ENCODE measurements at regions not wholly inside any gene's neighbourhood (a gene's known extent, or its start where the extent isn't known, plus 50 kb on each side); places are given as distances from the start of the nearest gene placed in this dataset.
"Not testable (repeated sequence)": the region's sequence is repeated elsewhere in the genome, so short reads cannot be mapped to it uniquely, and the experiment has no call there.

- intact Hi-C loops (cut with DNase I) = no loop called here
- DNase-seq (ENCODE audit: extremely low spot score in 2 of 2) = no peak
- H3K9me3 ChIP-seq = no peaks in the 10 kb centered on the region
- H3K27ac ChIP-seq = no peak overlapping the region
- no peak for TF ChIP-seq POLR2A (IDR thresholded peaks at IDR 0.05)
- no peak for TF ChIP-seq CTCF (IDR thresholded peaks at IDR 0.05)
- TF ChIP-seq POLR2AphosphoS5 (IDR thresholded peaks at IDR 0.05; ENCODE audit: insufficient read depth in 1 of 2, low read depth in 1 of 2) = no peak
- H3K27me3 ChIP-seq = no peaks in the 10 kb centered on the region
- no peaks in the 10 kb centered on the region for H3K4me1 ChIP-seq
- H3K36me3 ChIP-seq = no peaks in the 10 kb centered on the region
- no peak overlapping the region for H3K4me3 ChIP-seq
Measured at GRCh38 chr18:71036783-71037182, 747.9 kb downstream of the SOCS6 start.

GRCh38 chr18:71031296-71032191 lies 742.7 kb downstream of the SOCS6 start:
- H3K27me3 ChIP-seq; H3K4me1 ChIP-seq; H3K9me3 ChIP-seq; H3K27ac ChIP-seq; intact Hi-C loops (cut with DNase I); H3K4me3 ChIP-seq; DNase-seq (ENCODE audit: extremely low spot score in 2 of 2); H3K36me3 ChIP-seq: not testable (repeated sequence)

DNA sequence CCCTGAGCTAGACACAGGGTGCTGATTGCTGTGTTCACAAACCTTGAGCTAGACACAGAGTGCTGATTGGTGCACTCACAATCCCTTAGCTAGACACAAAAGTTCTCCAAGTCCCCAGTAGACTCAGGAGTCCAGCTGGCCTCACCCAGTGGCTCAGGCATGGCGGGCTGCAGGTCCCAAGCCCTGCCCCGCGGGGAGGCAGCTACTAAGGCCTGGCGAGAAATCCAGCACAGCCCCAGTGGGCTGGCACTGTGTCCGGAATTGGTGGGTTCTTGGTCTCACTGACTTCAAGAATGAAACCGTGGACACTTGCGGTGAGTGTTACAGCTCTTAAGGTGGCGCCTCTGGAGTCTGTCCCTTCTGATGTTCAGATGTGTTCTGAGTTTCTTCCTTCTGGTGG lies 741.2 kb downstream of the SOCS6 start:
- intact Hi-C loops (cut with DNase I); H3K4me1 ChIP-seq; H3K36me3 ChIP-seq; H3K9me3 ChIP-seq; H3K27ac ChIP-seq; DNase-seq (ENCODE audit: extremely low spot score in 2 of 2); H3K4me3 ChIP-seq; H3K27me3 ChIP-seq: not testable (repeated sequence)

- H3K4me3 ChIP-seq = no peak overlapping the region
- H3K9me3 ChIP-seq = no peaks in the 10 kb centered on the region
- no peak for TF ChIP-seq POLR2A (IDR thresholded peaks at IDR 0.05)
- TF ChIP-seq POLR2AphosphoS5 (IDR thresholded peaks at IDR 0.05; ENCODE audit: insufficient read depth in 1 of 2, low read depth in 1 of 2) = no peak
- no peak for TF ChIP-seq CTCF (IDR thresholded peaks at IDR 0.05)
- no peaks in the 10 kb centered on the region for H3K4me1 ChIP-seq
- H3K27me3 ChIP-seq = no peaks in the 10 kb centered on the region
- intact Hi-C loops (cut with DNase I) = no loop called here
- no peak for DNase-seq (ENCODE audit: extremely low spot score in 2 of 2)
- no peak overlapping the region for H3K27ac ChIP-seq
- H3K36me3 ChIP-seq = no peaks in the 10 kb centered on the region
Measured at GRCh38 chr18:71028285-71028762, 739.5 kb downstream of the SOCS6 start.

GRCh38 chr18:71027531-71027930 lies 738.7 kb downstream of the SOCS6 start:
- no peaks in the 10 kb centered on the region for H3K27me3 ChIP-seq
- DNase-seq (ENCODE audit: extremely low spot score in 2 of 2) = no peak
- H3K36me3 ChIP-seq = no peaks in the 10 kb centered on the region
- TF ChIP-seq CTCF (IDR thresholded peaks at IDR 0.05) (no peak), POLR2AphosphoS5 (IDR thresholded peaks at IDR 0.05; ENCODE audit: insufficient read depth in 1 of 2, low read depth in 1 of 2) (no peak), POLR2A (IDR thresholded peaks at IDR 0.05) (no peak)
- no peak overlapping the region for H3K4me3 ChIP-seq
- no peaks in the 10 kb centered on the region for H3K9me3 ChIP-seq
- intact Hi-C loops (cut with DNase I) = no loop called here
- H3K27ac ChIP-seq = no peak overlapping the region
- no peaks in the 10 kb centered on the region for H3K4me1 ChIP-seq

DNA sequence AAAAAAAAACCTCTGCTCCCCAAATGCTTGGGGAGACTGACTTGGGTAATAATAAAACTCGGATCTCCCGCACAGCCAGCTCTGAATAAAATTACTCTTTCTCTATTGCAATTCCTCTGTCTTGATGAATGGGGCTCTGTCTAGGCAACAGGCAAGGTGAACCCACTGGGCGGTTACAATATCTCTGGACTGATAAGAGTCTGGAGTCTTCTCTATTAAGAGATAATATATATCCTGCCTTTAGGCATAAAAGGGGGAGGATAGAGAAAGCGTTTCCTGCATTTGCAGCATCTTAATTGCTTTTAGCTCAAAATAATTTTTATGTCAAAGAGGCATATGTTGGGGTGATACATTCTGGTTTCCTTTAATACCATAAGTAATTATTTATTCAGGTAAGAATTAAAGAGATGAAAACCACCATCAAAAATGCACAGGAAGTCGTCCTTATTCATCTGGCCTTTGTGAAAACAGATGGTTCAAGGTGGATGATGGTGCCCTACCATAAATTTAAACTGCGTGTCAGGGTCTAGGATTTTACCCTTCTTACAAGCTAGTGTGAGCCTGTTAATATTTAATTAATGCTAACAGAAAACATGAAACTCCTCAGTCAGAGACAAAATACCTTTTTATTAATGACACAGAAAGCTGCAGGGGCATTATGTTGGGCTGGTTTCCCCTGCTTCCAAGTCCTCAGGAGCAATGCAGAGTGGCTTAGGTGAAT lies 736.8 kb downstream of the SOCS6 start:
- Histone ChIP-seq H3K4me3 (no peak overlapping the region), H3K36me3 (no peaks in the 10 kb centered on the region), H3K9me3 (no peaks in the 10 kb centered on the region), H3K4me1 (no peaks in the 10 kb centered on the region), H3K27me3 (no peaks in the 10 kb centered on the region), H3K27ac (no peak overlapping the region)
- no peak for DNase-seq (ENCODE audit: extremely low spot score in 2 of 2)
- no peak for TF ChIP-seq POLR2A (IDR thresholded peaks at IDR 0.05)
- TF ChIP-seq POLR2AphosphoS5 (IDR thresholded peaks at IDR 0.05; ENCODE audit: insufficient read depth in 1 of 2, low read depth in 1 of 2) = no peak
- no peak for TF ChIP-seq CTCF (IDR thresholded peaks at IDR 0.05)
- intact Hi-C loops (cut with DNase I) = no loop called here
